ENCODE measurements at regions not wholly inside any gene's neighbourhood (a gene's known extent, or its start where the extent isn't known, plus 50 kb on each side); places are given as distances from the start of the nearest gene placed in this dataset.

DNA sequence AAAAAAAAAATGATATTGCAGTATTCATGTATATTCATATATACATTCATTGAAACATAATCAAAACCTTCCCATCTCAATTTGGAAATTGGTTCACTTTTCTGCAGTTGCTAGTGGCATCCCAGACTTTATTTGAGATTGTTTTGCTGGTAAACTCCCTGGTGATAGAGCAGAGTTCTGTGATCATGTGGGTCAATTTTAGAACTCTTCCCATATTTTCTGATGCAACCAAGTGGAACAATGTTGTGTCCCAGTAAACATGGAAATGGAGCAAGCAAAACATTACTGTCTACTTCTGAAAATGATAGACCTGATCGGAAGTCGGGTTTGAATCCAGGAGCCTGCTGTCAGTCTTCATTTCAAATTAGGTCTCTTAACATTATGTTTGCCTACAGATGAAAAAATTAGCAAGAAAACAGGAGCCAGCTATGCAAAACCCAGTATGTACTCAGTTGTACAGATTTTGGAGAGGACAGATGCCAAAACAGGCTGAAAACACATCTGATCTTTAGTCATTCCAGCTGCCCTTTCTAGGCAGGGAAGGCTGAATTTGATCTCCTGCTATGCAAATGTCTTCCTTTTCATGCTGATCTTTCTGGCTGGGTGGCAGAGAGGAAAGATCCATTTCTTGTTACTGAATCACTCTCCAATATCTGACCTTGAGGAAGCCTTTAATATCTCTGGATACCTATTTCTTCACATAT lies 786.6 kb upstream of the SOX9 start:
- DNase-seq (ENCODE audit: low spot score) = no peak

DNA sequence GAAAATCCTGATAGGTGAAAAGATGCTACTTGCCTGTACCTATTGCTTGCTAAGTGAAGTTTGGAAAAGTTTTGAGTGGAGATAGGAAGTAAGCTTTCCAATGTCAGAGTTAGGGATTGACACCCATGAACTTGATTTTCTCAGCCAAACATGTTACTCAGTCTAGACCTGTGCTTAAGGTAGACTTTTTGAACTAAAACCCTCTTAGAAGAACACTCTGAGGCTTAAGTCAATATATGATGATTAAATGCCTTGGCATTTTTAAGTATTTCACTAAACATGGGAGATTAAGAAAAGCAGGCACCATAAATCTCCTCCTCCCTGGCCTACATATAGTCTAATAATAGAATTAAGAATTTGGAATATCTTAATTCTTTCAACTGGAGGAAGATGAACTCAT lies 785.6 kb upstream of the SOX9 start:
- no peak for DNase-seq (ENCODE audit: low spot score)

- DNase-seq (ENCODE audit: low spot score) = no peak
Measured at GRCh38 chr17:71337938-71338337, 782.9 kb upstream of the SOX9 start.

GRCh38 chr17:71338396-71338795 lies 782.4 kb upstream of the SOX9 start:
- no peak for DNase-seq (ENCODE audit: low spot score)

- no peak for DNase-seq (ENCODE audit: low spot score)
Measured at GRCh38 chr17:71339206-71339605, 781.6 kb upstream of the SOX9 start.

- DNase-seq (ENCODE audit: low spot score) = no peak
Measured at GRCh38 chr17:71342737-71343136, 778.1 kb upstream of the SOX9 start.

- no peak for DNase-seq (ENCODE audit: low spot score)
Measured at GRCh38 chr17:71349908-71350600, 770.8 kb upstream of the SOX9 start.

DNA sequence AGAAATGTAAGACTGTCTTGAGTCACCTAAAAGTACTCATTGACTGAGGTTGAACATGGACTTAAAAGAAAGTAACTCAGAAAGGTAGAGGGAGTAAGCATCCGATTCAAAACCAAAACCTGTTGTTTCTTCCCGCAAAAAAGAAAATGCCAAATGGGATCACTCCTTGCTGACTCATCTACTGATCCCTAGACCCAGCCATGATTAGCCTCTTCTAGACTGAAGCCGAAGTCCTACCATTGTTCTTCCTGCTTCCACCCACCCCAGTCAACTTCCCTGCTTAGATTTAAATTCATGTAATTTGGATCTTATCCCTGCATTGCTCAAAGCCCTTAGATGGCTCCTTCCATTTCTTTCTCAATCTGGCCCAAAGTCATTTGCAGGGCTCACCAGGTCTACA lies 760.5 kb upstream of the SOX9 start:
- DNase-seq (ENCODE audit: low spot score) = no peak

- no peak for DNase-seq (ENCODE audit: low spot score)
Measured at GRCh38 chr17:71361656-71362450, 759.0 kb upstream of the SOX9 start.

- no peak for DNase-seq (ENCODE audit: low spot score)
Measured at GRCh38 chr17:71363661-71364060, 757.2 kb upstream of the SOX9 start.

DNA sequence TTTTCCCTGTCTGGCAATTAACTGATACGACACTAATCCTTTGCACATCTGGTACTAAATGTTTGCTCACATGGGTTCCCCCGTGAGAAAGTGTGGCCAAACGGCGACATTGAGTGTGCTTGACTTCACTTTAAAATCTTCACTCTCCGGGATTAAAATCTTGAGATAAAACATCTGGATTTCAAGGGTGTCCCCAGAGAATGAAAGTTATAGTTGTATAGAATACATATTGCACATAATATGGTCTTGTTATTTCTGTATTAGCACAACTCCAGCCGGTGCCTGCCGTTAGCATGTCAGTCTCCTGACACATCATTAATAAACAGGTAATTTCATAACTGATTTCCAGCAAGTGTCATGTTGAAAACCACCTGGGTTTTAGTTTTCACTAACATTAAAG lies 749.0 kb upstream of the SOX9 start:
- no peak for DNase-seq (ENCODE audit: low spot score)

DNA sequence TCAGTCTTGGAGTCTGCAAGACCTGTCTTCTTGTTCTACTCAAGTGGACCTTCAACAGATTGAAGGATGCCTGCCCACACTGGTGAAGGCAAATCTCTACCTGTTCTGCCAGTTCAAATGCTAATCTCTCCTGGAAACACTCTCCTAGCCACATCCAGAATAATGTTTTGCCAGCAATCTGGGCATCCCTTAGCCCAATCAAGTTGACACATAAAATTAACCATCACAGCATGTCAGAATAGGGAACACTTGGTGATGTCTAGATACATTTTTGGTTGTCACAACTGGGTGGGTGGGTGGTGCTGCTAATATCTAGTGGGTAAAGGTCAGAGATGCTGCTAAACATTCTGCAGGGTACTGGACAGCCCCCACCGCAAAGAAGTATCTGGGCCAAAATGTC lies 744.9 kb upstream of the SOX9 start:
- DNase-seq (ENCODE audit: low spot score) = no peak

DNA sequence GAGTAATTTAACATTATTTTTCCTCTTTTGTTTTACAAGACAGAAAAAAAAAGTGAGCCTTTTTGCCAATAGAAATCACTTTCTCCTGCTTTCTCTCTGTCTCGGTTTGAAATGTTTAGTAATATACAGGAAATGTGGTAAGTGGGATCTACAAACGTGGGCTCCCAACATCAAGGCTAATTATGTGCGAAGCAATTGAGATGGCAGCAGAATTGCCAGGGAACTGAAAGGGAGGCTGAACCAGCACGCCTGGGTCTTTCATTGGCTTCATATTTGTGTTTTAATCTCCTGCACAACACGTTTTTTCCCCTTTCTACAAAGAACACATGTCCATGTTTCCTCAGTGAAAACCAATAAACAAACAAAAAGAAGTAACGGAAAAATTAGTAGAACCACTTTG lies 743.9 kb upstream of the SOX9 start:
- no peak for DNase-seq (ENCODE audit: low spot score)

DNA sequence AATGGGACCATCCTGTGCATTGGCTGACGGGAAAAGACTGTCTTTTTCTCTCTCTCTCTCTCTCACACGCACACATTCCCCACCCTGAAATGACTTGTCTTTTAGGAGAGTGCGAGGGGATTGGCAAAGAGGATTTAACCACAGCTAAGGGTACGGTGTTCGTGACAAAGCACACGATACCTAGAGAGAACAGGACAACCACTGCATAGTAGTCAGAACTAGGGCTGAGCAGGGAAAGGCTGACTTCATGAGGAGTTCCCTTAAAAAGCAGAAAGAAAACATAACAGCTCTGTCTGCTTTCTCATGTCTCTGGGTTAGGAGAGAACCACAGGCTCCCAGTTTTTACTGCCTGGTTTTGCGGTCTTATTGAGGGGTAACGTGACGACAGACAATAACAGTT lies 742.8 kb upstream of the SOX9 start:
- no peak for DNase-seq (ENCODE audit: low spot score)

- DNase-seq (ENCODE audit: low spot score) = no peak
Measured at GRCh38 chr17:71378741-71379140, 742.1 kb upstream of the SOX9 start.

DNA sequence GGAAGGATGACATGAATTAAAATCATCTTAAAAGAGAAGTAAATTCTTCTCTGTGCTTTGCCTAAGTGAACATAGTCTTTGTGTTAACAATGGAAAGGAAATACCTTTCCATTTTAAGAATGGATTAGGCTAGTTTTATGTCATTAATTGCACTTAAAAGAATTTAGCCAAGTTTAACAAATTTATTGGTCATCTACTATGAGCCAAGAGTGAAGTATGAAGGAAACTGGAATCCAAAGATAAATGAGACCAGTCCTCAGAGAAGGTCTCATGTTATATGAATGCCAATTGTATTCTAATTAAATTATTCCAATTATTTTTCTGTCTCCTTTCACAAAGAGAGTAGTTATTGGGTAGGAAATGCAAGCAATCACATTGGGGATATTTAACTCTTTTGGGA lies 741.3 kb upstream of the SOX9 start:
- no peak for DNase-seq (ENCODE audit: low spot score)

- no peak for DNase-seq (ENCODE audit: low spot score)
Measured at GRCh38 chr17:71380535-71380934, 740.3 kb upstream of the SOX9 start.

DNA sequence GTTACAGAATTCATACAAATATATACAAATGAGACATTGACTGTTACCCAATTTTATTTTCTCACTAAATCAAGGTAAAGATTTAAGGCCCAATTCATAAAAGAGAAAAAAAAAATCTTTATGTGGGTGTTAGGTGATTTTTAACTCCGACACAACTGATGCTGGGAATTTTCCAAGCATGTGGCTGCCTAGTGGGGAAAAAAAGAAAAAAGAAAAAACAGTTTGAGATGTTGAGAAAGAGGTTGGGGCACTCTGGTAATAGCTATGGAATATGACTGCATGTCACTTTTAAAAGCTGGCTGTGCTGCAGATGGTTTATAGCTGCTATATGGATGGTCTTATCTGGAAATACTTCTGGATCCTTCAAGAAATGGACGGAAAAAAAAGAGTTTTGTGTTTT lies 739.9 kb upstream of the SOX9 start:
- DNase-seq (ENCODE audit: low spot score) = no peak

DNA sequence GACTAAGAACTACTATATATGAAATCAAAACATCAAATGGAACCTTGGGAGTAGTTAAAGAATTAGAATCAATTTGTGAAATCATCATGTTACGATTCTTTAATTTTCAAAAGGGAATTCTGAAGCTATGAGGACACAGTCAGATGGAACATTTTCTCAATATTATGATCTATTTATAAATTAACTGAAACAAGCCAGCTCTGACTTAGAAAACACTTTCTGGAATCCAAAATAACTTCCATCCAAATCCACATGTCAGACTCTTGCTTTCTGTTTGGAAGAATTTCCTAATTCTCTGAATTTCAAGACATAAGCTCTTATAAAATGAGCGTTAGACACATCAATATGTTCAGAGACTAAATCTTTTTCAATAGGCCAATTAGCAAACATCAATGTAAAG lies 737.7 kb upstream of the SOX9 start:
- DNase-seq (ENCODE audit: low spot score) = no peak

GRCh38 chr17:71387456-71387855 lies 733.4 kb upstream of the SOX9 start:
- DNase-seq (ENCODE audit: low spot score) = no peak

DNA sequence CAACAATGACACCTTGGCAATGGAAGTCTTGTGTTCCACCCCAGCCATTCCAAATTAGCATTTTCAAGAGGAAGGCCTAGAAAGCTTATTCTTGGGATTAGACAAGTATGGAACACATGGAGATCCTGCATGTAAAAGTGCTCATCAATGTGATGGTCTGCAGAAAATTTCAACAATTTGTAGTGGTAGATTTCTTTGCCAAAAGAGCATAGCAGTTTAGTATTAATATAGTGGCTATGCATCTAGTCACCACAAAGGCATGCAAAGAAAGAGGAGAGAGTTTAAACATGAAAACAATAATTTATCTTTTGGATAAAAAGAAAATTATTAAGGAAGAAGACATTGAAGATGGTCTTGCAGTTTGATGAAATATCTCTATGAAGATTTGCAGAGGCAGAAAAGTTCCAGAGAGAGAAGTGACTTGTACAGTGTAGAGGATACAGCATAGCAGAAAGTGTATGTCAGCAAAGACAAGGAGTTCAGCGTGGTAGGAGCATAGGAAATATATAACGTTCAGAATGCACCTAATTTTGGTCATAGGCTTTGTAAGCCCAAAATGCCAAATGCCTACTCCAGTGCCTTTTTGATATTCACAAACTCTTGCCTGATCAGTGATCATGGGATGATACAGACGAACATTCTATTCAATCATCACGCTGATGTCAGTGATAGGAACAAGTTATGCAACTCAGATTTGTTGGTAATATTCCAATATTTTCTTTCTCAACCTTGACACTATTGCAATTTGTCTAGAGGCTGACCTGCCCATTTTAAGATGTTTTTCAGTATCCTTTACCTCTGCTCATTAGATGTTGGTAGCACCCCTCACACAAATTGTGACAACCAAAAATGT lies 727.9 kb upstream of the SOX9 start:
- no peak for DNase-seq (ENCODE audit: low spot score)

GRCh38 chr17:71395901-71396300 lies 724.9 kb upstream of the SOX9 start:
- DNase-seq (ENCODE audit: low spot score) = no peak

Measured in hematopoietic multipotent progenitor cell treated with erythropoietin and hydrocortisone succinate and interleukin-3 and kit ligand, for 15 days (in vitro differentiated cells).